ENCODE measurements at regions not wholly inside any gene's neighbourhood (a gene's known extent, or its start where the extent isn't known, plus 50 kb on each side); places are given as distances from the start of the nearest gene placed in this dataset.

- no peak for DNase-seq (ENCODE audit: low spot score)
- no peaks in the 10 kb centered on the region for H3K4me1 ChIP-seq (replicated peaks)
- TF ChIP-seq CTCF (IDR thresholded peaks at IDR 0.05): no peak
- no peak for TF ChIP-seq POLR2AphosphoS5 (IDR thresholded peaks at IDR 0.05)
- TF ChIP-seq POLR2A (IDR thresholded peaks at IDR 0.05): no peak
- H3K27me3 ChIP-seq (replicated peaks; ENCODE audit: insufficient read depth): no peaks in the 10 kb centered on the region
- no peak overlapping the region for H3K27ac ChIP-seq
- H3K9me3 ChIP-seq: no peaks in the 10 kb centered on the region
- 71% methylated on average over 3 of the region's 3 CpGs for WGBS
- H3K36me3 ChIP-seq: no peaks in the 10 kb centered on the region
- intact Hi-C loops (cut with DNase I): no loop called here
- H3K4me3 ChIP-seq: no peak overlapping the region
Measured at GRCh38 chr2:228283491-228284171, 102.1 kb upstream of the SPHKAP start.

GRCh38 chr2:228282376-228282775 lies 100.9 kb upstream of the SPHKAP start:
- Histone ChIP-seq H3K4me1 (replicated peaks) (no peaks in the 10 kb centered on the region), H3K36me3 (no peaks in the 10 kb centered on the region), H3K27ac (no peak overlapping the region), H3K9me3 (no peaks in the 10 kb centered on the region), H3K27me3 (replicated peaks; ENCODE audit: insufficient read depth) (no peaks in the 10 kb centered on the region), H3K4me3 (no peak overlapping the region)
- no peak for TF ChIP-seq CTCF (IDR thresholded peaks at IDR 0.05)
- no peak for TF ChIP-seq POLR2A (IDR thresholded peaks at IDR 0.05)
- TF ChIP-seq POLR2AphosphoS5 (IDR thresholded peaks at IDR 0.05): no peak
- WGBS: 75% methylated on average over 2 of the region's 2 CpGs
- intact Hi-C loops (cut with DNase I): no loop called here
- DNase-seq (ENCODE audit: low spot score): no peak

GRCh38 chr2:228273159-228273558 lies 91.7 kb upstream of the SPHKAP start:
- Histone ChIP-seq H3K36me3 (no peaks in the 10 kb centered on the region), H3K27ac (no peak overlapping the region), H3K9me3 (no peaks in the 10 kb centered on the region), H3K4me3 (no peak overlapping the region), H3K4me1 (replicated peaks) (no peaks in the 10 kb centered on the region), H3K27me3 (replicated peaks; ENCODE audit: insufficient read depth) (no peaks in the 10 kb centered on the region)
- no peak for DNase-seq (ENCODE audit: low spot score)
- TF ChIP-seq CTCF (IDR thresholded peaks at IDR 0.05) (no peak), POLR2AphosphoS5 (IDR thresholded peaks at IDR 0.05) (no peak), POLR2A (IDR thresholded peaks at IDR 0.05) (no peak)
- intact Hi-C loops (cut with DNase I): no loop called here
- WGBS: 72% methylated on average over 6 of the region's 6 CpGs

- DNase-seq (ENCODE audit: low spot score): no peak
- Histone ChIP-seq H3K27me3 (replicated peaks; ENCODE audit: insufficient read depth) (no peaks in the 10 kb centered on the region), H3K36me3 (no peaks in the 10 kb centered on the region), H3K4me1 (replicated peaks) (no peaks in the 10 kb centered on the region), H3K27ac (no peak overlapping the region), H3K4me3 (no peak overlapping the region), H3K9me3 (no peaks in the 10 kb centered on the region)
- no peak for TF ChIP-seq CTCF (IDR thresholded peaks at IDR 0.05)
- TF ChIP-seq POLR2AphosphoS5 (IDR thresholded peaks at IDR 0.05): no peak
- no peak for TF ChIP-seq POLR2A (IDR thresholded peaks at IDR 0.05)
- WGBS: 35% methylated on average over 2 of the region's 2 CpGs
- intact Hi-C loops (cut with DNase I): no loop called here
Measured at GRCh38 chr2:228269351-228269750, 87.9 kb upstream of the SPHKAP start.

GRCh38 chr2:228268756-228269155 lies 87.3 kb upstream of the SPHKAP start:
- no peaks in the 10 kb centered on the region for H3K9me3 ChIP-seq
- no peak overlapping the region for H3K4me3 ChIP-seq
- intact Hi-C loops (cut with DNase I): no loop called here
- DNase-seq (ENCODE audit: low spot score): no peak
- no peaks in the 10 kb centered on the region for H3K4me1 ChIP-seq (replicated peaks)
- TF ChIP-seq POLR2A (IDR thresholded peaks at IDR 0.05): no peak
- TF ChIP-seq CTCF (IDR thresholded peaks at IDR 0.05): no peak
- TF ChIP-seq POLR2AphosphoS5 (IDR thresholded peaks at IDR 0.05): no peak
- H3K27me3 ChIP-seq (replicated peaks; ENCODE audit: insufficient read depth): no peaks in the 10 kb centered on the region
- no peak overlapping the region for H3K27ac ChIP-seq
- no peaks in the 10 kb centered on the region for H3K36me3 ChIP-seq
- 55% methylated on average over 1 of the region's 1 CpG for WGBS
